ENCODE measurements at regions not wholly inside any gene's neighbourhood (a gene's known extent, or its start where the extent isn't known, plus 50 kb on each side); places are given as distances from the start of the nearest gene placed in this dataset.

DNA sequence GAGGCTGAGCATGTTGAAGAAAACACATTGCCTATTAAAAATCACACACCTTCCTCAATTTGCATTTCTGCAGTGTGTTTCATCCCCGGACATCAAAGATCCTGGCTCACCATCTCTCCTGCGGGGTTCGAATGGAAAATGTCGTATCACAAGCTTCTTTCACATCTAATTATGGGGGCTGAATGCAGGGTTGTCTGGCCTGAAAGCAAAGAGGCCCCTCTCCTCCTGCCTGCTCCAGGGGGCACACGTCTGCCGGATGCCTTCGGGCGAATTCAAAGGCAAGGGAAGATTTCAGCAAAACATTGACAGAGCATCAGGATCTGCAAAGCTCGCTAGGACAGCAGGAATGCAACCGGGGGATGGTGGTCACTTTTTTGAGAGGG is 1447.7 kb downstream of the TBC1D22A start:
- TF ChIP-seq, protein P1, sequence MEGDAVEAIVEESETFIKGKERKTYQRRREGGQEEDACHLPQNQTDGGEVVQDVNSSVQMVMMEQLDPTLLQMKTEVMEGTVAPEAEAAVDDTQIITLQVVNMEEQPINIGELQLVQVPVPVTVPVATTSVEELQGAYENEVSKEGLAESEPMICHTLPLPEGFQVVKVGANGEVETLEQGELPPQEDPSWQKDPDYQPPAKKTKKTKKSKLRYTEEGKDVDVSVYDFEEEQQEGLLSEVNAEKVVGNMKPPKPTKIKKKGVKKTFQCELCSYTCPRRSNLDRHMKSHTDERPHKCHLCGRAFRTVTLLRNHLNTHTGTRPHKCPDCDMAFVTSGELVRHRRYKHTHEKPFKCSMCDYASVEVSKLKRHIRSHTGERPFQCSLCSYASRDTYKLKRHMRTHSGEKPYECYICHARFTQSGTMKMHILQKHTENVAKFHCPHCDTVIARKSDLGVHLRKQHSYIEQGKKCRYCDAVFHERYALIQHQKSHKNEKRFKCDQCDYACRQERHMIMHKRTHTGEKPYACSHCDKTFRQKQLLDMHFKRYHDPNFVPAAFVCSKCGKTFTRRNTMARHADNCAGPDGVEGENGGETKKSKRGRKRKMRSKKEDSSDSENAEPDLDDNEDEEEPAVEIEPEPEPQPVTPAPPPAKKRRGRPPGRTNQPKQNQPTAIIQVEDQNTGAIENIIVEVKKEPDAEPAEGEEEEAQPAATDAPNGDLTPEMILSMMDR (IDR thresholded peaks at IDR 0.05): no peak
- TF ChIP-seq ZFX (IDR thresholded peaks at IDR 0.05; ENCODE audit: borderline replicate concordance): no peak
